HG02588 (cell line): ENCODE measurements at regions not wholly inside any gene's neighbourhood (a gene's known extent, or its start where the extent isn't known, plus 50 kb on each side); places are given as distances from the start of the nearest gene placed in this dataset.
"Not testable (repeated sequence)": the region's sequence is repeated elsewhere in the genome, so short reads cannot be mapped to it uniquely, and the experiment has no call there.

Source experiments
- ATAC-seq: cut with Tn5 transposase; IDR thresholded peaks from one replicate; pipeline ENCODE4 v1.9.1; 2021; ENCODE audit warnings: mild to moderate bottlenecking, moderate library complexity; ENCODE audit not compliant: unreplicated experiment

GRCh38 chr2:16226943-16227664 lies 286.8 kb downstream of the MYCN start:
- ATAC-seq: no peak

GRCh38 chr2:16226381-16226780 lies 286.0 kb downstream of the MYCN start:
- ATAC-seq: no peak

- ATAC-seq: no peak
These were observed 285.2 kb downstream of the MYCN start for GRCh38 chr2:16225545-16225944.

DNA sequence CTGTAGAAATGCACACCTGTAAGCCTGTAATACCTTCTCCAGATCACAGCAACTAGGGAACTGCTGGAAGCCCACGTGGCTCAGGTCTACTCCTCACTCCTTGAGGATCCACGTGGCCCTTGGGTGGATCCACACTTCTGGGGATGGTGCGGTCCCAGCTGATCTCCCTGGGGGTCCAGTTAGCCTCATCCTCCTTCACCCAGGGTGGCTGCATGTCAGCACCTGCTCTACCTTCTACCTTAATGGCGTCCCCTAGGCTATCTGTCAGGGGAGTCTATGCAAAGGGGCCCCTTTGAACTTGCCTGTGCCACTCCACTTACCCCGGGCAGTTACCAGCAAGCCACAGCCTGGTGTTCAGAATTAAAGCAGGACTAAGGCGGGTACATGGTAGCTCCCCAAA lies 284.7 kb downstream of the MYCN start:
- no peak for ATAC-seq

GRCh38 chr2:16224298-16225045 lies 284.1 kb downstream of the MYCN start:
- no peak for ATAC-seq

GRCh38 chr2:16223841-16224177 lies 283.5 kb downstream of the MYCN start:
- ATAC-seq: no peak

- no peak for ATAC-seq
These were observed 283.0 kb downstream of the MYCN start for GRCh38 chr2:16223161-16223840.

GRCh38 chr2:16222326-16222725 lies 282.0 kb downstream of the MYCN start:
- ATAC-seq: no peak

DNA sequence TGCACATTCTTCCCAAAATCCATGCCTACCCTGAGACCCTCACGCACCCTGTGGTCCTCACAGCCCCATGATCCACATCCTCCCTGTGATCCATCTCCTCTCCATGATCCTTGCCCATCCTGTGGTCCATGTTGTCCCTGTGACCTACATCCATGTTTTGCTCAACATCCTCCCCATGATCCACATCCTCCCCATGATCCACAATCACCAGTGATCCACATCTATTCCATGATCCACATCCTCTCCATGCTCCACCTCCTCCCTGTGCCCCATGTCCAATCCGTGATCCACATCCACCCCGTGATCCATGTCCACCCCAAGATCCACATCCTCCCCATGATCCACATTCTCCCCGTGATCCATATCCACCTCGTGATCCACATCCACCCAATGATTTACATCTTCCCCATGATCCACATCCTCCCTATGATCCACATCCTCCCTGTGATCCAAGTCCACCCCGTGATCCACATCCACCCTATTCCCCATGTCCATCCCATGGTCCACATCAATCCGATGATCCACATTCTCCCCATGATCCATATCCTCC lies 281.2 kb downstream of the MYCN start:
- ATAC-seq: no peak

DNA sequence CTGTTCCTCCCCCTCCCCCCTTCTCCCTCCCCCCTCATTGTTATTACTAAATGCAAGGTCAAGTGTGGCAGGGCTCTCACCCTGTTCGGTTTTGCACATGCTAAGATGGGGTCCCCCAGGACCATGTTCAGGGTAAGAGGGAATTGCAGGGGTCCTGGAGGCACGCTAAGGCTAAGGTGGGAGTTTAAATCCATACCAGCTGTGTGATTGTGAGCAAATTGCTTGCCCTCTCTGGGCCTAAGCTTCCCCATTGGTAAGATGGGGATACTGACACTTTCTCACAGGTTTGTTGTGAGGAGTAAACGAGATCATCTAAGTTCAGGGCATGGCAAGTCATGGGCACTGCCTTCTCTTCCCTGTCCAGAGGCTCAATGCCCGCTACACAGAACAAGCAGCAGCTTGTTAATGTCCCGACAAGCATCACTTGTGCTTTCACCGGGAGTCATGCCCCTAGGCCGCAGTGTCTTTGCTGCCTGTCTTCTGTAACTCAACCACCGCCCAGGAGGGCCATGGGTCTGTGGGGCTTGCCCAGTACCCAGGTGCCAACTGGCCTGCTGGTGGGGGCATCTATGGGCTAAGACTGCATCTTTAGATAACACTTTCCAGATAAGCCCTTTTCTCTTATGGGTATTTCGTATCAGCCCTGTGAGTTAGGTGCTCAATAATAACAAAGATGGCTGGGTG lies 279.1 kb downstream of the MYCN start:
- ATAC-seq: no peak

GRCh38 chr2:16218625-16219024 lies 278.3 kb downstream of the MYCN start:
- ATAC-seq: no peak

DNA sequence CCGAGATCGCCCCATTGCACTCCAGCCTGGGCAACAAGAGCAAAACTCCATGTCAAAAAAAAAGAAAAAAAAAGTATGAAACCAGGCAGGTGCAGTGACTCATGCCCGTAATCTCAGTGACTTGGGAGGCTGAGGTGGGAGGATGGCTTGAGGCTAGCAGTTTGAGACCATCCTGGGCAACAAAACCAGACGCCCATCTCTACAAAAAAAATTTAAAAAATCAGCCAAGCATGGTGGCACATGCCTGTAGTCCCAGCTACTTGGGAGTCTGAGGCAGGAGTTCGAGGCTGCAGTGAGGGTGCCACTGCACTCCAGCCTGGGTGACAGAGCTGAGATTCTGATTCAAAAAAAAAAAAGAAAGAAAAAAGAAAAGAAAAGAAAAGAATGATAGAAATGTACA lies 277.8 kb downstream of the MYCN start:
- ATAC-seq: no peak

- not testable (repeated sequence) for ATAC-seq
These were observed 277.4 kb downstream of the MYCN start for GRCh38 chr2:16217741-16218140.

DNA sequence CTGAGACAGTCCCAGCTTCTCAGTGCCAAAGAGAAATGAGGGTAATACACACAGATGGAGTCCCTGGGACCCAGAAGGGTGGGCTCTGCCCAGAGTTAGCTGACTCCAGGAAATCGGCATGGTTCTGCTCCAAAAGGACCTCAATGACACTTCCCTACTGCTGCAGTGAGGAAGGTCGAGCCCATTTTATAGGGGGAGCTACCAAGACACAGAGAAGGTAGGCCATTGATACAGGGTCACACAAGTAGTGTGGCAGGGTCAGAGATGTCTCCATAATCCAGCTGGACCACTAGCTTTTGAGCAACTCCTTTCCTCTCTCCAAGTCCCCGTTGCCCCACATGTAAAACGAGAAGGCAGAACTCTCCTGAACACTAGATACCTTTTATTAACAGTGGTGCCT lies 276.9 kb downstream of the MYCN start:
- ATAC-seq: no peak

DNA sequence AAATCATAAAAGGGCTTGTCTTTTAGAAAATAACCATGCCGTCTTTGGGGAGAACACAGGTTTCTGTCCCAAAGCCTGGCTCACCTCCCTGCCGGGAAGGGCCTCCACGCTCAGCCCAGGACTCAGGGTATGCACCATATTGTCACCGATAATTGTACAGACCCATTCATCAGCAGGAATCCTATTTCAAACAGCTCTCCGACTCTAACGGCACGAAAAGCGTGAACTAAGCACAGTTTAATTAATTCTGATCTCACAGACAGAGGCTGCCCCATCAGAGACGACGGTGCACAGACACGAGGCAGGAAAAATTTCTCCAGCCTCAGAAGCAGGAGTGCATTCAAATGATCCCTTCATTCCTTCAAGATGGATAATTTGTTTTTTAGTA lies 276.2 kb downstream of the MYCN start:
- ATAC-seq: no peak

- no peak for ATAC-seq
These were observed 275.7 kb downstream of the MYCN start for GRCh38 chr2:16215902-16216557.

DNA sequence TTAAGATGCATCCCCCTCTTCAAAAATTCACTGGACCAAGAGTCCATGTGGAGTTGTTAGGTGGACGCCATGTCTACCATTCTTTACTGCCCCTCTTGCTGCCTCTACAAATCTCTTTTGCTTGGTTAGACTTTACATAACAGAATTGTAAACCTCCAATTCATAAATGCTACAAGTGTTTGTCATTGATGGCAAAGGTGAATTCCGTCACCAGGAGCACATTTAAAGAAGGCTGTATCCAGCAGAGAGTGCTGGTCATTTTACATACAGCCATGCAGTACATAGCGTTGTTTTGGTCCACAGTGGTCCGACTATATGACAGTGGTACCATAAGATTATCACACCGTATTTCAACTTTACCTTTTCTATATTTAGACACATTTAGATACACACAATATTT lies 274.5 kb downstream of the MYCN start:
- no peak for ATAC-seq

- no peak for ATAC-seq
These were observed 274.0 kb downstream of the MYCN start for GRCh38 chr2:16214391-16214790.

DNA sequence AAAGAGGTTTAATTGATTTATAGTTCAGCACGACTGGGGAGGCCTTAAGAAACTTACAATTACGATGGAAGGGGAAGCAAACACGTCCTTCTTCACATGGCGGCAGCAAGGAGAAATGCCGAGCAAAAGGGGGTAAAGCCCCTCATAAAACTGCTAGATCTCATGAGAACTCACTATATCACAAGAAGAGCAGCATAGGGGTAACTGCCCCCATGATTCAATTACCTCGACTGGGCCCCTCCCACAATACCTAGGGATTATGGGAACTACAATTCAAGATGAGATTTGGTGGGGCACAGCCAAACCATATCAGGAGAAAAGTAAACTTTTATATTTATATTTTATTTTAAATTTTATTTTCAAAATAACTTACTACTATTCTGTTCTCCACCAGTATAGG lies 272.0 kb downstream of the MYCN start:
- no peak for ATAC-seq

GRCh38 chr2:16211341-16211740 lies 271.0 kb downstream of the MYCN start:
- no peak for ATAC-seq

DNA sequence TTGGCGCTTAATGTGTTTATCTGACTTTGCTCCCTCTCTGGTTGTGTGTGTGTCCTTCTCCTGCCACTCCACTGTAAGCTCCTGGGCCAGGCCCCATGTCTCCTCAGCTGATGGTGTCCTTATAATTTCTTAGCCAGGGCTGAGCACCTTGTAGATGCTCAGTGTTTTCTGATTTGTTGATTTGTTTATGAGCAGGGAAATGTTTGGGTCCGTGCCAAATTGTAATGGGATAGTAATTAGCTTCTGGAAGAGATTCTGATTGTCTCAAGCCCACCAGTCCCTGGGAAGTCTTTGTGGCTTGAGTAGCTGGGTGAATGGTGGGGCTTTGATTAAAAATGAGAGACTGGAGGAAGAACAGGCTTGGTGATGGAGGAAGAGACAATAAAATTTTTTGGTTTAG lies 270.5 kb downstream of the MYCN start:
- ATAC-seq: no peak
